RWPE1 (cell line): ENCODE measurements at regions not wholly inside any gene's neighbourhood (a gene's known extent, or its start where the extent isn't known, plus 50 kb on each side); places are given as distances from the start of the nearest gene placed in this dataset.
"Not testable (repeated sequence)": the region's sequence is repeated elsewhere in the genome, so short reads cannot be mapped to it uniquely, and the experiment has no call there.

Source experiments
- CTCF ChIA-PET: fragments of 350-600 bp; sonication (Branson Sonifier 250); formaldehyde crosslinking; extraction: SDS; loops from one replicate; lab custom pipeline; 2021; lab: Yijun Ruan, JAX
- POLR2A ChIA-PET: fragments of 400-600 bp; formaldehyde crosslinking; extraction: SDS; loops from one replicate; lab custom pipeline; 2020; ENCODE audit warnings: antibody characterized with exemption; ENCODE audit not compliant: low non-redundant PET; lab: Yijun Ruan, JAX
- DNase-seq: peaks from one replicate; pipeline ENCODE4 v3.0.0; 2012; ENCODE audit warnings: low spot score
- H3K27ac ChIP-seq: fragments of 450-650 bp; 2 replicates; pipeline ENCODE4 v1.5.1; 2017
- CTCF ChIP-seq: fragments of 450-650 bp; conservative IDR thresholded peaks from 2 replicates; pipeline ENCODE4 v1.5.1; 2017; ENCODE audit warnings: low read depth, mild to moderate bottlenecking

- ChIA-PET CTCF (interaction anchor here (0.6 kb wide), 1 partner anchor 600 kb away, joined by 3 read pairs; no protein-coding TSS in a partner anchor), POLR2A (no interaction called here)
- no peak for TF ChIP-seq CTCF
- H3K27ac ChIP-seq, result no peak overlapping the region
- no peak for DNase-seq
Measured at GRCh38 chr16:66175636-66176035, 190.9 kb upstream of the CDH5 start.

GRCh38 chr16:66175058-66175457, 191.4 kb upstream of the CDH5 start:
- ChIA-PET CTCF (interaction anchor here (0.6 kb wide), 2 partner anchors 184 to 435 kb away, joined by 3 read pairs; no protein-coding TSS in a partner anchor), POLR2A (no interaction called here)
- H3K27ac ChIP-seq, result no peak overlapping the region
- no peak for TF ChIP-seq CTCF
- no peak for DNase-seq

- DNase-seq, H3K27ac ChIP-seq, POLR2A ChIA-PET, CTCF ChIA-PET: not testable (repeated sequence)
Measured at GRCh38 chr16:66173796-66174195, 192.7 kb upstream of the CDH5 start.

- DNase-seq, H3K27ac ChIP-seq, POLR2A ChIA-PET, CTCF ChIA-PET: not testable (repeated sequence)
Measured at GRCh38 chr16:66173181-66173580, 193.3 kb upstream of the CDH5 start.

- POLR2A ChIA-PET, result no interaction called here
- no peak for DNase-seq
- no peak for TF ChIP-seq CTCF
- CTCF ChIA-PET, result no interaction called here
- no peak overlapping the region for H3K27ac ChIP-seq
Measured at GRCh38 chr16:66172463-66172862, 194.0 kb upstream of the CDH5 start.

- no peak for DNase-seq
Measured at GRCh38 chr16:66171578-66171977, 194.9 kb upstream of the CDH5 start.

GRCh38 chr16:66170989-66171388, 195.5 kb upstream of the CDH5 start:
- POLR2A ChIA-PET, result no interaction called here
- no peak for TF ChIP-seq CTCF
- CTCF ChIA-PET, result no interaction called here
- no peak overlapping the region for H3K27ac ChIP-seq
- DNase-seq, result no peak

More at GRCh38 chr16:66171578-66171977, 194.9 kb upstream of the CDH5 start:
- no peak overlapping the region for H3K27ac ChIP-seq
- no peak for TF ChIP-seq CTCF
- CTCF ChIA-PET, result no interaction called here
- POLR2A ChIA-PET, result no interaction called here

GRCh38 chr16:66169817-66170216, 196.7 kb upstream of the CDH5 start:
- POLR2A ChIA-PET, result no interaction called here

More at GRCh38 chr16:66169817-66170216, 196.7 kb upstream of the CDH5 start:
- no peak for DNase-seq
- TF ChIP-seq CTCF, result no peak
- CTCF ChIA-PET, result no interaction called here
- H3K27ac ChIP-seq, result no peak overlapping the region
